Stimulated activated CD4-positive, alpha-beta T cell treated with anti-CD3 and anti-CD28 coated beads, Interleukin-4, amount 100 ng/mL, for 24 hours (primary cell): ENCODE measurements at regions not wholly inside any gene's neighbourhood (a gene's known extent, or its start where the extent isn't known, plus 50 kb on each side); places are given as distances from the start of the nearest gene placed in this dataset.
"Not testable (repeated sequence)": the region's sequence is repeated elsewhere in the genome, so short reads cannot be mapped to it uniquely, and the experiment has no call there.

Experiments
- DNase-seq: peaks from one replicate; pipeline ENCODE4 v3.0.0-alpha.2; 2020

GRCh38 chr6:6749702-6750491 is 161.4 kb downstream of the LY86 start:
- DNase-seq, result peak; percentile 47

- DNase-seq, result no peak
Observed at GRCh38 chr6:6750594-6751265, 162.2 kb downstream of the LY86 start.

- no peak for DNase-seq
Observed at GRCh38 chr6:6751266-6751596, 162.7 kb downstream of the LY86 start.

GRCh38 chr6:6751619-6752023 is 163.1 kb downstream of the LY86 start:
- DNase-seq, result peak; percentile 23

GRCh38 chr6:6752129-6752528 is 163.6 kb downstream of the LY86 start:
- DNase-seq, result no peak

- DNase-seq, result no peak
Observed at GRCh38 chr6:6753301-6753700, 164.8 kb downstream of the LY86 start.

GRCh38 chr6:6756526-6756925 is 168.0 kb downstream of the LY86 start:
- no peak for DNase-seq

- no peak for DNase-seq
Observed at GRCh38 chr6:6758546-6758914, 170.0 kb downstream of the LY86 start.

- peak; percentile 10 for DNase-seq
Observed at GRCh38 chr6:6758915-6759654, 170.6 kb downstream of the LY86 start.

GRCh38 chr6:6760002-6760401 is 171.5 kb downstream of the LY86 start:
- no peak for DNase-seq

GRCh38 chr6:6762566-6762965 is 174.0 kb downstream of the LY86 start:
- not testable (repeated sequence) for DNase-seq

GRCh38 chr6:6764764-6765434 is 176.4 kb downstream of the LY86 start:
- DNase-seq, result no peak

- DNase-seq, result no peak
Observed at GRCh38 chr6:6766230-6766905, 177.8 kb downstream of the LY86 start.

- DNase-seq, result no peak
Observed at GRCh38 chr6:6769466-6769865, 180.9 kb downstream of the LY86 start.

GRCh38 chr6:6771224-6771945 is 182.9 kb downstream of the LY86 start:
- DNase-seq, result no peak

- no peak for DNase-seq
Observed at GRCh38 chr6:6771964-6772363, 183.4 kb downstream of the LY86 start.

- DNase-seq, result no peak
Observed at GRCh38 chr6:6772751-6773150, 184.2 kb downstream of the LY86 start.

GRCh38 chr6:6775074-6775473 is 186.6 kb downstream of the LY86 start:
- DNase-seq, result no peak

GRCh38 chr6:6780231-6780630 is 191.7 kb downstream of the LY86 start:
- DNase-seq, result no peak

GRCh38 chr6:6781172-6781872 is 192.8 kb downstream of the LY86 start:
- DNase-seq, result no peak

- no peak for DNase-seq
Observed at GRCh38 chr6:6781873-6782227, 193.3 kb downstream of the LY86 start.

GRCh38 chr6:6783721-6784120 is 195.2 kb downstream of the LY86 start:
- no peak for DNase-seq
